Thoracic aorta (tissue), 2 donors: ENCODE measurements at regions not wholly inside any gene's neighbourhood (a gene's known extent, or its start where the extent isn't known, plus 50 kb on each side); places are given as distances from the start of the nearest gene placed in this dataset.
"Not testable (repeated sequence)": the region's sequence is repeated elsewhere in the genome, so short reads cannot be mapped to it uniquely, and the experiment has no call there.

Experiments used
- ATAC-seq: fragments of 150-250 bp; one replicate; pipeline ENCODE4 v1.8.0; 2017; ENCODE audit warnings: low read depth; ENCODE audit not compliant: insufficient number of reproducible peaks, low FRiP score
- DNase-seq: peaks from one replicate; pipeline ENCODE4 v3.0.0-alpha.2; 2020; ENCODE audit warnings: low spot score
- H3K27ac ChIP-seq, 2 donors: fragments of 200-600 bp; sonication (generic); 1 replicate in 1 of 2; 2 replicates in 1 of 2; pipeline ENCODE4 v1.5.1; 2016; ENCODE audit warnings: mild to moderate bottlenecking in 2 of 2, moderate library complexity in 2 of 2
- H3K27me3 ChIP-seq: fragments of 200-600 bp; sonication (generic); replicated peaks from 2 replicates; pipeline ENCODE4 v1.6.0; 2016; ENCODE audit warnings: mild to moderate bottlenecking; ENCODE audit not compliant: insufficient read depth
- H3K36me3 ChIP-seq: fragments of 200-600 bp; sonication (generic); one replicate; pipeline ENCODE4 v1.5.1; 2016
- H3K4me1 ChIP-seq, 2 donors: fragments of 200-600 bp; sonication (generic); 1 replicate in 1 of 2; 2 replicates in 1 of 2; pipeline versions ENCODE4 v1.5.1 to v1.6.0; 2016; ENCODE audit warnings: low read depth in 2 of 2, mild to moderate bottlenecking in 1 of 2; ENCODE audit not compliant: control insufficient read depth in 1 of 2
- H3K4me3 ChIP-seq: fragments of 200-600 bp; sonication (generic); 2 replicates; pipeline ENCODE4 v1.5.1; 2016; ENCODE audit warnings: mild to moderate bottlenecking
- H3K9me3 ChIP-seq: fragments of 200-600 bp; sonication (generic); 2 replicates; pipeline ENCODE4 v1.5.1; 2016
- CTCF ChIP-seq: fragments of 200-600 bp; sonication (generic); IDR thresholded peaks from one replicate; pipeline ENCODE4 v1.5.1; 2019; ENCODE audit warnings: antibody characterized with exemption

GRCh38 chr2:228575897-228576296 is 394.4 kb upstream of the SPHKAP start:
- no peak overlapping the region for H3K27ac ChIP-seq
- H3K36me3 ChIP-seq: no peaks in the 10 kb centered on the region
- no peaks in the 10 kb centered on the region for H3K27me3 ChIP-seq
- no peak overlapping the region for H3K4me3 ChIP-seq
- H3K9me3 ChIP-seq: no peaks in the 10 kb centered on the region
- ATAC-seq (no peak), DNase-seq (no peak)
- no peaks in the 10 kb centered on the region for H3K4me1 ChIP-seq
- TF ChIP-seq CTCF: no peak

GRCh38 chr2:228568275-228568674 is 386.8 kb upstream of the SPHKAP start:
- H3K27me3 ChIP-seq, H3K4me1 ChIP-seq, ATAC-seq, H3K4me3 ChIP-seq, H3K27ac ChIP-seq, H3K9me3 ChIP-seq, H3K36me3 ChIP-seq, DNase-seq: not testable (repeated sequence)

- no peak for TF ChIP-seq CTCF
- H3K4me1 ChIP-seq: no peaks in the 10 kb centered on the region
- H3K9me3 ChIP-seq: no peaks in the 10 kb centered on the region
- H3K36me3 ChIP-seq: no peaks in the 10 kb centered on the region
- no peak overlapping the region for H3K4me3 ChIP-seq
- H3K27ac ChIP-seq: no peak overlapping the region
- no peaks in the 10 kb centered on the region for H3K27me3 ChIP-seq
- DNase-seq: no peak
- ATAC-seq: no peak
These were observed 380.3 kb upstream of the SPHKAP start for GRCh38 chr2:228561816-228562215.

- H3K27me3 ChIP-seq: no peaks in the 10 kb centered on the region
- DNase-seq (no peak), ATAC-seq (no peak)
- no peak overlapping the region for H3K27ac ChIP-seq
- no peak for TF ChIP-seq CTCF
- H3K36me3 ChIP-seq: no peaks in the 10 kb centered on the region
- no peaks in the 10 kb centered on the region for H3K9me3 ChIP-seq
- H3K4me1 ChIP-seq: no peaks in the 10 kb centered on the region
- H3K4me3 ChIP-seq: no peak overlapping the region
These were observed 378.4 kb upstream of the SPHKAP start for GRCh38 chr2:228559774-228560415.

GRCh38 chr2:228556717-228557116 is 375.2 kb upstream of the SPHKAP start:
- DNase-seq (no peak), ATAC-seq (no peak)
- Histone ChIP-seq H3K4me1 (no peaks in the 10 kb centered on the region), H3K4me3 (no peak overlapping the region), H3K27ac (no peak overlapping the region), H3K9me3 (no peaks in the 10 kb centered on the region), H3K27me3 (no peaks in the 10 kb centered on the region), H3K36me3 (no peaks in the 10 kb centered on the region)
- TF ChIP-seq CTCF: no peak

GRCh38 chr2:228549441-228550007 is 368.0 kb upstream of the SPHKAP start:
- ATAC-seq (no peak), DNase-seq (no peak)
- no peaks in the 10 kb centered on the region for H3K4me1 ChIP-seq
- H3K36me3 ChIP-seq: no peaks in the 10 kb centered on the region
- H3K27me3 ChIP-seq: no peaks in the 10 kb centered on the region
- no peak for TF ChIP-seq CTCF
- H3K9me3 ChIP-seq: no peaks in the 10 kb centered on the region
- H3K4me3 ChIP-seq: no peak overlapping the region
- no peak overlapping the region for H3K27ac ChIP-seq
